ENCODE measurements at regions not wholly inside any gene's neighbourhood (a gene's known extent, or its start where the extent isn't known, plus 50 kb on each side); places are given as distances from the start of the nearest gene placed in this dataset.

GRCh38 chr20:22071841-22072240 lies 366.4 kb downstream of the PAX1 start:
- no peaks in the 10 kb centered on the region for H3K79me2 ChIP-seq (ENCODE audit: control insufficient read depth, low read length)
- no peak overlapping the region for H3K4me2 ChIP-seq (ENCODE audit: low read length)

DNA sequence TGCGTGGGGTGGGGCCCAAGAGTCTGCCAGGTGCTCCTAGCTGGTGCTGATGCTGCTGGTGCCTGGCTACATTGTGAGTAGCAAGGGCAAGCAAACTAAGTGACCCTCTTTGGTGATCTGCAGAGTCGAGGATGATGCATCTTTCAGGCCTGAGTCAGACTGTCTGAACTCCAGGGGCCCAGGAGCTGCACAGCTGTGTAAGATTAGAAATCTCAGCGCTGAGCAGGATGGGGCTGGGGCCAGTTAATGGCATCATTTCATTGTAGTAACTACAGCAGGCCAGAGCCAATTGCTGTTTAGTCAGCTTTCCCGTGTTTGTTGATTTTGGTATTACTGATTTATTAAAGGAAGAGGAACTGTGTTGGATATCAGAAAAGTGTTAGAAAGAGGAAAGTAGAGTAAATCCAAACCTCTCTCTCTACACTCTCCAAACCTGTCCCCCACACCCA lies 365.2 kb downstream of the PAX1 start:
- H3K27me3 ChIP-seq (ENCODE audit: control insufficient read depth, low read length): no peaks in the 10 kb centered on the region
- H4K20me1 ChIP-seq (ENCODE audit: control insufficient read depth, insufficient read depth, low read depth, low read length): no peaks in the 10 kb centered on the region
- H3K9me3 ChIP-seq (ENCODE audit: control insufficient read depth, insufficient read depth, low read length): no peaks in the 10 kb centered on the region

More at GRCh38 chr20:22071841-22072240, 366.4 kb downstream of the PAX1 start:
- Histone ChIP-seq H4K20me1 (ENCODE audit: control insufficient read depth, insufficient read depth, low read depth, low read length) (no peaks in the 10 kb centered on the region), H3K27me3 (ENCODE audit: control insufficient read depth, low read length) (no peaks in the 10 kb centered on the region), H3K36me3 (ENCODE audit: control insufficient read depth, low read length) (no peaks in the 10 kb centered on the region), H3K4me3 (ENCODE audit: low read length) (no peak overlapping the region), H3K27ac (ENCODE audit: low read depth, low read length) (no peak overlapping the region), H3K9me3 (ENCODE audit: control insufficient read depth, insufficient read depth, low read length) (no peaks in the 10 kb centered on the region), H3F3A (ENCODE audit: control insufficient read depth, insufficient read depth) (no peaks in the 10 kb centered on the region), H3K9me2 (replicated peaks; ENCODE audit: control insufficient read depth, low read length) (no peaks in the 10 kb centered on the region), H3K4me1 (ENCODE audit: control insufficient read depth, low read length) (no peaks in the 10 kb centered on the region)
- TF ChIP-seq, protein P1, sequence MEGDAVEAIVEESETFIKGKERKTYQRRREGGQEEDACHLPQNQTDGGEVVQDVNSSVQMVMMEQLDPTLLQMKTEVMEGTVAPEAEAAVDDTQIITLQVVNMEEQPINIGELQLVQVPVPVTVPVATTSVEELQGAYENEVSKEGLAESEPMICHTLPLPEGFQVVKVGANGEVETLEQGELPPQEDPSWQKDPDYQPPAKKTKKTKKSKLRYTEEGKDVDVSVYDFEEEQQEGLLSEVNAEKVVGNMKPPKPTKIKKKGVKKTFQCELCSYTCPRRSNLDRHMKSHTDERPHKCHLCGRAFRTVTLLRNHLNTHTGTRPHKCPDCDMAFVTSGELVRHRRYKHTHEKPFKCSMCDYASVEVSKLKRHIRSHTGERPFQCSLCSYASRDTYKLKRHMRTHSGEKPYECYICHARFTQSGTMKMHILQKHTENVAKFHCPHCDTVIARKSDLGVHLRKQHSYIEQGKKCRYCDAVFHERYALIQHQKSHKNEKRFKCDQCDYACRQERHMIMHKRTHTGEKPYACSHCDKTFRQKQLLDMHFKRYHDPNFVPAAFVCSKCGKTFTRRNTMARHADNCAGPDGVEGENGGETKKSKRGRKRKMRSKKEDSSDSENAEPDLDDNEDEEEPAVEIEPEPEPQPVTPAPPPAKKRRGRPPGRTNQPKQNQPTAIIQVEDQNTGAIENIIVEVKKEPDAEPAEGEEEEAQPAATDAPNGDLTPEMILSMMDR (IDR thresholded peaks at IDR 0.05; ENCODE audit: low read depth, low read length, poor library complexity, severe bottlenecking): no peak
- no peak for TF ChIP-seq EZH2phosphoT487 (IDR thresholded peaks at IDR 0.05; ENCODE audit: borderline replicate concordance, low read length)

GRCh38 chr20:22063753-22064152 lies 358.3 kb downstream of the PAX1 start:
- H3K9me3 ChIP-seq (ENCODE audit: control insufficient read depth, insufficient read depth, low read length): no peaks in the 10 kb centered on the region
- H3K4me1 ChIP-seq (ENCODE audit: control insufficient read depth, low read length): no peaks in the 10 kb centered on the region
- no peak overlapping the region for H3K27ac ChIP-seq (ENCODE audit: low read depth, low read length)
- no peaks in the 10 kb centered on the region for H4K20me1 ChIP-seq (ENCODE audit: control insufficient read depth, insufficient read depth, low read depth, low read length)
- H3K79me2 ChIP-seq (ENCODE audit: control insufficient read depth, low read length): no peaks in the 10 kb centered on the region
- H3K36me3 ChIP-seq (ENCODE audit: control insufficient read depth, low read length): no peaks in the 10 kb centered on the region
- H3K9me2 ChIP-seq (replicated peaks; ENCODE audit: control insufficient read depth, low read length): no peaks in the 10 kb centered on the region
- H3F3A ChIP-seq (ENCODE audit: control insufficient read depth, insufficient read depth): no peaks in the 10 kb centered on the region
- H3K27me3 ChIP-seq (ENCODE audit: control insufficient read depth, low read length): no peaks in the 10 kb centered on the region
- no peak overlapping the region for H3K4me3 ChIP-seq (ENCODE audit: low read length)
- no peak overlapping the region for H3K4me2 ChIP-seq (ENCODE audit: low read length)
- TF ChIP-seq, protein P1 (IDR thresholded peaks at IDR 0.05; ENCODE audit: low read depth, low read length, poor library complexity, severe bottlenecking): no peak
- TF ChIP-seq EZH2phosphoT487 (IDR thresholded peaks at IDR 0.05; ENCODE audit: borderline replicate concordance, low read length): no peak

More for the DNA sequence above, 365.2 kb downstream of the PAX1 start:
- Histone ChIP-seq H3K27ac (ENCODE audit: low read depth, low read length) (no peak overlapping the region), H3F3A (ENCODE audit: control insufficient read depth, insufficient read depth) (no peaks in the 10 kb centered on the region), H3K9me2 (replicated peaks; ENCODE audit: control insufficient read depth, low read length) (no peaks in the 10 kb centered on the region), H3K79me2 (ENCODE audit: control insufficient read depth, low read length) (no peaks in the 10 kb centered on the region), H3K36me3 (ENCODE audit: control insufficient read depth, low read length) (no peaks in the 10 kb centered on the region), H3K4me3 (ENCODE audit: low read length) (no peak overlapping the region), H3K4me1 (ENCODE audit: control insufficient read depth, low read length) (no peaks in the 10 kb centered on the region), H3K4me2 (ENCODE audit: low read length) (no peak overlapping the region)
- no peak for TF ChIP-seq EZH2phosphoT487 (IDR thresholded peaks at IDR 0.05; ENCODE audit: borderline replicate concordance, low read length)
- TF ChIP-seq, protein P1 (IDR thresholded peaks at IDR 0.05; ENCODE audit: low read depth, low read length, poor library complexity, severe bottlenecking): no peak

Measured in DOHH2 (cell line).